Panc1 (cell line): ENCODE measurements at regions not wholly inside any gene's neighbourhood (a gene's known extent, or its start where the extent isn't known, plus 50 kb on each side); places are given as distances from the start of the nearest gene placed in this dataset.

Experiments
- ATAC-seq: fragments of 200-7000 bp; cut with Tn5 transposase; 2 replicates; pipeline ENCODE4 v1.9.1; 2020; ENCODE audit warnings: mild to moderate bottlenecking, moderate library complexity
- BruUV-seq: library from RNA; stranded (reverse); fragments of 400-500 nt; replicated peaks from 2 replicates; lab custom pipeline; 2021; lab: Mats Ljungman, UMichigan
- CTCF ChIA-PET: fragments of 300-600 bp; sonication (Branson Sonifier 250); formaldehyde crosslinking; loops from one replicate; lab custom pipeline; 2022; ENCODE audit warnings: antibody characterized with exemption; lab: Charles Lee
- POLR2A ChIA-PET: fragments of 300-600 bp; sonication (Branson Sonifier 250); formaldehyde crosslinking; loops from one replicate; lab custom pipeline; 2022; ENCODE audit warnings: antibody characterized with exemption; lab: Charles Lee
- DNase-seq: peaks from one replicate; pipeline ENCODE4 v3.0.0-alpha.2; 2010; ENCODE audit warnings: low read depth, low spot score
- H3K27ac ChIP-seq: 2 replicates; pipeline ENCODE4 v1.5.1; 2011; ENCODE audit warnings: mild to moderate bottlenecking, low read length, inconsistent platforms
- H3K27me3 ChIP-seq: fragments of 200-500 bp; sonication (Bioruptor generic); 2 replicates; pipeline ENCODE4 v1.6.0; 2014; ENCODE audit warnings: low read length, inconsistent platforms; ENCODE audit not compliant: control insufficient read depth, insufficient read depth
- H3K36me3 ChIP-seq: fragments of 200-500 bp; sonication (Bioruptor generic); 2 replicates; pipeline ENCODE4 v1.5.1; 2014; ENCODE audit warnings: inconsistent platforms, mild to moderate bottlenecking, low read length, moderate library complexity; ENCODE audit not compliant: control insufficient read depth, insufficient read depth
- H3K4me1 ChIP-seq: 2 replicates; pipeline ENCODE4 v1.5.1; 2011; ENCODE audit warnings: inconsistent platforms, mild to moderate bottlenecking, low read length, moderate library complexity; ENCODE audit not compliant: control insufficient read depth, insufficient read depth
- H3K4me3 ChIP-seq, 2 experiments: 2 replicates each; pipeline ENCODE4 v1.5.1; 2011 to 2012; ENCODE audit warnings: low read depth in 2 of 2, low read length in 2 of 2, mild to moderate bottlenecking in 2 of 2, inconsistent platforms in 1 of 2, moderate library complexity in 1 of 2
- H3K9me3 ChIP-seq: fragments of 200-500 bp; sonication (Bioruptor generic); 2 replicates; pipeline ENCODE4 v1.5.1; 2014; ENCODE audit warnings: low read depth, mild to moderate bottlenecking, inconsistent platforms, low read length, moderate library complexity; ENCODE audit not compliant: control insufficient read depth, insufficient read depth
- CTCF ChIP-seq: fragments of 450-650 bp; IDR thresholded peaks from 2 replicates; pipeline ENCODE4 v1.5.1; 2017; ENCODE audit warnings: mild to moderate bottlenecking
- POLR2AphosphoS5 ChIP-seq: IDR thresholded peaks from 2 replicates; pipeline ENCODE4 v1.6.1; 2012; ENCODE audit warnings: mild to moderate bottlenecking, low read depth, low read length, moderate library complexity
- REST ChIP-seq, 2 experiments: IDR thresholded peaks; 2 replicates each; pipeline ENCODE4 v1.6.1; 2011 to 2012; ENCODE audit warnings: low read depth in 2 of 2, control low read depth in 1 of 2, low read length in 1 of 2, mild to moderate bottlenecking in 1 of 2, moderate library complexity in 1 of 2; ENCODE audit not compliant: insufficient read depth in 1 of 2
- SIN3A ChIP-seq: IDR thresholded peaks from 2 replicates; pipeline ENCODE4 v1.6.1; 2012; ENCODE audit warnings: low read depth, mild to moderate bottlenecking, low read length, moderate library complexity, borderline replicate concordance; ENCODE audit not compliant: insufficient read depth
- TCF7L2 ChIP-seq: IDR thresholded peaks from 2 replicates; pipeline ENCODE4 v1.6.1; 2011; ENCODE audit warnings: mild to moderate bottlenecking, low read depth, low read length, inconsistent platforms
- in situ Hi-C: cut with HindIII; loops from 2 replicates; pipeline ENCODE4 v1.10.0; 2016; ENCODE audit warnings: low sequenced_read_pairs, low pct_unique_long_range_greater_than_20kb
- intact Hi-C: fragments of 100-400 bp; cut with micrococcal nuclease; formaldehyde crosslinking; loops from one replicate; pipeline ENCODE4 v1.10.0; 2022; ENCODE audit not compliant: unreplicated experiment

- no peaks in the 10 kb centered on the region for H3K9me3 ChIP-seq
- no peaks in the 10 kb centered on the region for H3K4me1 ChIP-seq
- TF ChIP-seq POLR2AphosphoS5 (no peak), CTCF (no peak), SIN3A (no peak), TCF7L2 (no peak), REST (IDR thresholded peaks at IDR 0.05; ENCODE audit: insufficient read depth in 1 of 2, low read depth in 2 of 2, low read length in 1 of 2) (no peak)
- BruUV-seq: no TSS peak
- POLR2A ChIA-PET: no interaction called here
- intact Hi-C loops (no loop called here), in situ Hi-C loops (no loop called here)
- ATAC-seq (no peak), DNase-seq (no peak)
- H3K27me3 ChIP-seq: peaks cover 26% of the 10 kb centered on the region; the same call in 1 of the 2 replicates
- H3K36me3 ChIP-seq: no peaks in the 10 kb centered on the region
- CTCF ChIA-PET: no interaction called here
- H3K4me3 ChIP-seq: no peak overlapping the region
- H3K27ac ChIP-seq: no peak overlapping the region
These were observed 77.4 kb downstream of the TTLL2 start for GRCh38 chr6:167402195-167402686.

GRCh38 chr6:167403427-167403826 lies 78.5 kb downstream of the TTLL2 start:
- BruUV-seq: no TSS peak
- Histone ChIP-seq H3K4me3 (no peak overlapping the region), H3K36me3 (no peaks in the 10 kb centered on the region), H3K9me3 (no peaks in the 10 kb centered on the region), H3K27me3 (peaks cover 26% of the 10 kb centered on the region; the same call in 1 of the 2 replicates), H3K4me1 (no peaks in the 10 kb centered on the region), H3K27ac (no peak overlapping the region)
- ATAC-seq (no peak), DNase-seq (no peak)
- CTCF ChIA-PET: no interaction called here
- TF ChIP-seq CTCF (no peak), SIN3A (no peak), REST (IDR thresholded peaks at IDR 0.05; ENCODE audit: insufficient read depth in 1 of 2, low read depth in 2 of 2, low read length in 1 of 2) (no peak), POLR2AphosphoS5 (no peak), TCF7L2 (no peak)
- intact Hi-C loops: no loop called here
- POLR2A ChIA-PET: no interaction called here
- in situ Hi-C loops: no loop called here
